ENCODE measurements at regions not wholly inside any gene's neighbourhood (a gene's known extent, or its start where the extent isn't known, plus 50 kb on each side); places are given as distances from the start of the nearest gene placed in this dataset.

DNA sequence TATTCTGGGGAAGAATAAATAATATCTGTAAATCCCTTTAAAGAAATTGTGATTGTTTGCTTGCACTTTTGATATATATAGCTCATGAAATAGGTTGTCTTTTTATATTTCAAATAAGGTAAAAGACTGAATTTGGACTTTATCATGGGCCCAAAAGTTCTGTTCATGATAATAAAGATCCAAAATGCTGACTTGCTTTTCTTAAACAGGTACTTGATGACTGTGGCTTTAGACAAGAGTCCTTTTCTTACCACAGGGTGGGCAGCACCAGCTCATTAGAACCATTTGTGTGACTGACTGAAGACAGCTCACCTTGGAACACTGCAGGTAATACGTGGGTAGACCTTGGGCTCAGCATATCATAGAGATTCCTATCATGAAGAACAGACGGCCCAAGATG, 432.6 kb downstream of the ETNK1 start:
- Histone ChIP-seq H3K4me3 (ENCODE audit: low read length in 2 of 2) (no peak overlapping the region), H3K4me1 (ENCODE audit: control insufficient read depth, insufficient read depth, low read length) (no peaks in the 10 kb centered on the region), H3K9me3 (ENCODE audit: control insufficient read depth in 2 of 2, low read length in 2 of 2) (no peaks in the 10 kb centered on the region), H3K27me3 (ENCODE audit: control insufficient read depth in 1 of 2, insufficient read depth in 2 of 2, low read length in 2 of 2) (no peaks in the 10 kb centered on the region), H3K9ac (ENCODE audit: low read length in 2 of 2) (no peak overlapping the region), H3K36me3 (ENCODE audit: control insufficient read depth in 2 of 2, insufficient read depth in 2 of 2, low read length in 2 of 2) (no peaks in the 10 kb centered on the region), H3K27ac (ENCODE audit: low read length) (no peak overlapping the region)

DNA sequence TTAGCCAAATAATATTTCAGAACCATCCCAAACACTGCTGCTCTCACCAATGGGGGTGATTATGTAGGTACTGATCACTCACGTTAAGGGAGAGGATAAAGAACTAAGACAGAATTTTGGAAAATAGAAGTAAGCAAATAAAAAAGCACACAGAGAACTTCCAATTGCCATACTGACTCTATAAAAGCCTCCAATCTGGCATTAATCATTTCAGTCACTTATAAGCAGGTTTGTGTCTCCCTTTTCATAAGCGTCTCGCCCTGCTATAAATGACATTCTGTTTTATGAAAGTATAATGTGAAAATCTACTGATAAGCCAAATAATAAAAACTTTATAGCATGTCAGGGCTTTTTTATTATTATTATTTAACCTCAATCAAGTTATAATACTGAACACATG, 435.2 kb downstream of the ETNK1 start:
- no peak overlapping the region for H3K9ac ChIP-seq (ENCODE audit: low read length in 2 of 2)
- H3K4me1 ChIP-seq (ENCODE audit: control insufficient read depth, insufficient read depth, low read length): no peaks in the 10 kb centered on the region
- no peaks in the 10 kb centered on the region for H3K36me3 ChIP-seq (ENCODE audit: control insufficient read depth in 2 of 2, insufficient read depth in 2 of 2, low read length in 2 of 2)
- no peaks in the 10 kb centered on the region for H3K27me3 ChIP-seq (ENCODE audit: control insufficient read depth in 1 of 2, insufficient read depth in 2 of 2, low read length in 2 of 2)
- no peak overlapping the region for H3K27ac ChIP-seq (ENCODE audit: low read length)
- no peaks in the 10 kb centered on the region for H3K9me3 ChIP-seq (ENCODE audit: control insufficient read depth in 2 of 2, low read length in 2 of 2)
- H3K4me3 ChIP-seq (ENCODE audit: low read length in 2 of 2): no peak overlapping the region

DNA sequence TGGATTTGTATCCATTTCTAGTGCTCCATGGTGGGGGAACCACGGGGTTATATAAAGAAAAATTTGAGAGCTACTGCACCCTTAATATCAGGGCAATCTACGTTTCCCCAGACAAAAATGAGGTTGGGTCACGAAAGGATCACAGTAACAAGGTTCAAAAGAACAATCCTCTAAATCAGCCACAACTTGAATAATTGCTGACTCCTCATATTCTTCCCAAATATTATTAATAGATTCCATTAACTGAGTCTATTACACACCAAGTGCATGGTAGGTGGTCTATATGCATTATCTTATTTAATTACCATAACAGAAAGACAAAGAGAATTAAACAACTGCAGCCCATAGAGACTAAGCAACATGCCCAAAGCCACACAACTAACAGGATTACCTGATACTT, 438.2 kb downstream of the ETNK1 start:
- H3K27ac ChIP-seq (ENCODE audit: low read length): no peak overlapping the region
- no peak overlapping the region for H3K9ac ChIP-seq (ENCODE audit: low read length in 2 of 2)
- no peaks in the 10 kb centered on the region for H3K9me3 ChIP-seq (ENCODE audit: control insufficient read depth in 2 of 2, low read length in 2 of 2)
- no peaks in the 10 kb centered on the region for H3K27me3 ChIP-seq (ENCODE audit: control insufficient read depth in 1 of 2, insufficient read depth in 2 of 2, low read length in 2 of 2)
- H3K4me1 ChIP-seq (ENCODE audit: control insufficient read depth, insufficient read depth, low read length): no peaks in the 10 kb centered on the region
- no peak overlapping the region for H3K4me3 ChIP-seq (ENCODE audit: low read length in 2 of 2)
- H3K36me3 ChIP-seq (ENCODE audit: control insufficient read depth in 2 of 2, insufficient read depth in 2 of 2, low read length in 2 of 2): no peaks in the 10 kb centered on the region

DNA sequence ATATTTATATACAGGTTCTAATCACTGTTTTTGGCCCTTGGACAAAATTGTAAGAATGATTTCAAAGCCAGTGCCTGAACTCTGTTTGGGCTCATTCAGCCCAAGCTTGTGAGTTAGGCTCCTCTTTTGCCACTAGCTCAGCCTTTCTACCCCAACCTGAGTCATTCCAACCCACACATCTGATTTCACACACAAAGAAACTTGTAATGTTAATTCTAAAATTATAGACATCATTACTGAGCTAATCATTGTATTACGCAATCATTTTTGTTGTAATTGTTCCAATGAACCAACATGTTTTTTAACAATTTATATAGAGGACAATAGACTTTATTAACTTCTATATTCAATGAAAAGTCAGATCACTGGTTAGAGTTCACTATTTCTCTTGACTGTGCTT, 441.1 kb downstream of the ETNK1 start:
- Histone ChIP-seq H3K27me3 (ENCODE audit: control insufficient read depth in 1 of 2, insufficient read depth in 2 of 2, low read length in 2 of 2) (no peaks in the 10 kb centered on the region), H3K27ac (ENCODE audit: low read length) (no peak overlapping the region), H3K9ac (ENCODE audit: low read length in 2 of 2) (no peak overlapping the region)

DNA sequence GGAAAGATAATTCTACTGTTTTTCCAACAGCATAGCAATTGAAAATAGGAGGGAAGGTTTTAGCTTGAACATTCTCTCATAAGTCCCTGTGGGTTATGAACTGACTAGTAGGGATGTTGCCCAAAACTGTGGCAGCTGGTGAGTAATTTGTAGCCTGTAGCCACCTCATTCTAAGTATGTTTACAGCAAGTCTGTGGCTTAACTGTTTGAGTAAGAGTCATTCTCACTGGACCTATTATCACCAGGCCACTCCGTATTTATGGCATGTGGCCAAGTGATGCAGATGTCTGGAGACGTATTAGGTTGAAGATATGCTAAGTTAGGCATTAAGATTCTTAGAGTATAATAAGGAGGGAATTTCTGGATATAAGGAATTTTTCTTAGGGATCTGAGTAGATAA, 458.3 kb downstream of the ETNK1 start:
- Histone ChIP-seq H3K4me3 (ENCODE audit: low read length in 2 of 2) (no peak overlapping the region), H3K27ac (ENCODE audit: low read length) (no peak overlapping the region), H3K36me3 (ENCODE audit: control insufficient read depth in 2 of 2, insufficient read depth in 2 of 2, low read length in 2 of 2) (no peaks in the 10 kb centered on the region), H3K27me3 (ENCODE audit: control insufficient read depth in 1 of 2, insufficient read depth in 2 of 2, low read length in 2 of 2) (no peaks in the 10 kb centered on the region), H3K9ac (ENCODE audit: low read length in 2 of 2) (no peak overlapping the region), H3K9me3 (ENCODE audit: control insufficient read depth in 2 of 2, low read length in 2 of 2) (no peaks in the 10 kb centered on the region), H3K4me1 (ENCODE audit: control insufficient read depth, insufficient read depth, low read length) (no peaks in the 10 kb centered on the region)

More for the DNA sequence above, 441.1 kb downstream of the ETNK1 start:
- Histone ChIP-seq H3K36me3 (ENCODE audit: control insufficient read depth in 2 of 2, insufficient read depth in 2 of 2, low read length in 2 of 2) (no peaks in the 10 kb centered on the region), H3K9me3 (ENCODE audit: control insufficient read depth in 2 of 2, low read length in 2 of 2) (no peaks in the 10 kb centered on the region), H3K4me1 (ENCODE audit: control insufficient read depth, insufficient read depth, low read length) (no peaks in the 10 kb centered on the region), H3K4me3 (ENCODE audit: low read length in 2 of 2) (no peak overlapping the region)

DNA sequence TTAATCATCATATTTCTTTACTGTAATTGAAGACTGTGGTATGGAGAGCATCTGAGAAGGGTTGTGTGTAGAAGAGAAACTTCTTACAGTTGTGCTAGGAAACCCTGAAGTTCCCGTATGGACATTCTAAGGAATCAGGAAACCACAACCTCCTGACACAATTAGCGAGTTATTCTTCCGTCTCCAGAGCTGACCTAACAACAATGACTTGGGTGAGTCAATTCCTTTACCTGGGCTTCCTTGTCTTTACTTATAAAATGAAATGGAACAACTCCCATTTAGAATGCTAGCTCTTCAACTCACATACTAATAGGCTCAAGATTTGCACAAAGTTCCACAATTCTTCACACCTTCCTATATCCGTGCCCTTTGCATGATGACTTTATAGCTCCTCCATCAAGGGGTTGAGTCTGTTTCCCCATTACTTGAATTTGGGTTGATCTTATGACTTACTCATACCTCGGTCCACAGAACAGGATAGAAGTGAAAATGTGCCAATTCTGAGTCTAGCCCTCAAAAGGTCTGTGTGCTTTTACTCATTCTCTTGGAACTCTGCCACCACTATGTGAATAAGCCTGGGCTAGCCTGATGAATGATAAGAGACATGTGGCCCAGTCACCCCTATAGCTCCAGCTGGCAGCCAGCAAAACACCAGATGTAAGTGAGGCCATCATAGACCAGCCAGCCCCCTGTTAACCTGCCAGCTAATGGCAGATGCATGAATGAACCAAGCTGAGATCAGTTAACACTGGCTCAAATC, 459.4 kb downstream of the ETNK1 start:
- no peaks in the 10 kb centered on the region for H3K36me3 ChIP-seq (ENCODE audit: control insufficient read depth in 2 of 2, insufficient read depth in 2 of 2, low read length in 2 of 2)
- no peaks in the 10 kb centered on the region for H3K9me3 ChIP-seq (ENCODE audit: control insufficient read depth in 2 of 2, low read length in 2 of 2)
- H3K9ac ChIP-seq (ENCODE audit: low read length in 2 of 2): no peak overlapping the region
- H3K27me3 ChIP-seq (ENCODE audit: control insufficient read depth in 1 of 2, insufficient read depth in 2 of 2, low read length in 2 of 2): no peaks in the 10 kb centered on the region
- H3K4me3 ChIP-seq (ENCODE audit: low read length in 2 of 2): no peak overlapping the region
- no peaks in the 10 kb centered on the region for H3K4me1 ChIP-seq (ENCODE audit: control insufficient read depth, insufficient read depth, low read length)
- H3K27ac ChIP-seq (ENCODE audit: low read length): no peak overlapping the region

DNA sequence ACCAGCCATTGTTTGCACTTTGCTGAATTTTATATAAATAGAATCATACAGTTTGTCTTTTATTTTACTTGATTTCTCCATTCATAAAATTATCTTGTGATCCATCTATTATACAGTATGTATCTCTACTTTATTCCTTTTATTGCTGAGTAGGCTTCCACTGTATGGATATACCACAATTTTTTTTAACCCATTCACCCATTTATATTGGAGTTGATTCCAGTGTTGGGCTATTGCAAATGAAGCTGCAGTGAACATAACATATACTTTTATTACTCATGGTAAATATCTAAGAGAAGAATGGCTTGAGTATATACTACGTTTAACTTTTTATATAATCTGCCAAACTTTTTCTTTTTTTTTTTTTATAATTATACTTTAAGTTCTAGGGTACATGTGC, 463.6 kb downstream of the ETNK1 start:
- no peaks in the 10 kb centered on the region for H3K27me3 ChIP-seq (ENCODE audit: control insufficient read depth in 1 of 2, insufficient read depth in 2 of 2, low read length in 2 of 2)
- H3K4me1 ChIP-seq (ENCODE audit: control insufficient read depth, insufficient read depth, low read length): no peaks in the 10 kb centered on the region
- no peaks in the 10 kb centered on the region for H3K9me3 ChIP-seq (ENCODE audit: control insufficient read depth in 2 of 2, low read length in 2 of 2)
- H3K36me3 ChIP-seq (ENCODE audit: control insufficient read depth in 2 of 2, insufficient read depth in 2 of 2, low read length in 2 of 2): no peaks in the 10 kb centered on the region
- H3K4me3 ChIP-seq (ENCODE audit: low read length in 2 of 2): no peak overlapping the region
- H3K27ac ChIP-seq (ENCODE audit: low read length): no peak overlapping the region
- H3K9ac ChIP-seq (ENCODE audit: low read length in 2 of 2): no peak overlapping the region

DNA sequence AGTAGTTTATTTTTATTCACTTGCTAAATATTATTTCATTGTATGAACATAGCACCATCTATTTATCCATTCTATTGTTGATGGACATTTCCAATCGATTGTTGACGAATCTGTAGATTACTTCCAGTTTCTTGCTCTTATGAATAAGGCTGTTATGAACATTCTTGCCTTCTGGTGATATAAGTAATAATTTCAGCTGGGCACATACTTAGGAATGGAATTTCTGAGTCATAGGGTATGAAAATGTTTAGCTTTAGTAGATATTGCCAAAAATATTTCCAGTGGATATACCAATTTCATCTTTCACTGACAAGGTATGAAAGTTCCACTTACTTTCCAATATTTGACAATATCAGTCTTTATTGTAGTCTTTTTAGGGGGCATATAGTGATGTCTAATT, 468.5 kb downstream of the ETNK1 start:
- H3K9ac ChIP-seq (ENCODE audit: low read length in 2 of 2): no peak overlapping the region
- no peaks in the 10 kb centered on the region for H3K27me3 ChIP-seq (ENCODE audit: control insufficient read depth in 1 of 2, insufficient read depth in 2 of 2, low read length in 2 of 2)
- no peaks in the 10 kb centered on the region for H3K36me3 ChIP-seq (ENCODE audit: control insufficient read depth in 2 of 2, insufficient read depth in 2 of 2, low read length in 2 of 2)
- no peaks in the 10 kb centered on the region for H3K4me1 ChIP-seq (ENCODE audit: control insufficient read depth, insufficient read depth, low read length)
- H3K27ac ChIP-seq (ENCODE audit: low read length): no peak overlapping the region
- H3K4me3 ChIP-seq (ENCODE audit: low read length in 2 of 2): no peak overlapping the region
- H3K9me3 ChIP-seq (ENCODE audit: control insufficient read depth in 2 of 2, low read length in 2 of 2): no peaks in the 10 kb centered on the region

DNA sequence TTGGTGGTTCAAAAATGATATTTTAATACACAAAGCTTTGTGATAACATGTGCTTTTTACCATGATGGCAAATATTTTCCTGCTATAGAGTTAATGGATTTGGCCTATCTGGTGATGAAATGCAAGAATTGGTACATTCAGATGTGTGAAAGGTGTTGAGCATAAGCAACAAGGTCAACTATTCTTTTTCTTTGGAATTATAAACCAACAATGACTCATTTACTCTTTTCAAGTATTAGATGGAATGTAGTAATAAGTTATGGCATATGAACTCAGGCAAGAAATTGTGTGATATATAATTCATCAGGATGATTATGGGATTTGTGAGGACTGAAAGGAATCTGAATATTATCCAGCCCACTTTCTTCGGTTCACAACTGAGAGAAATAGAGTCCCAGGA, 471.4 kb downstream of the ETNK1 start:
- no peak overlapping the region for H3K9ac ChIP-seq (ENCODE audit: low read length in 2 of 2)
- no peaks in the 10 kb centered on the region for H3K36me3 ChIP-seq (ENCODE audit: control insufficient read depth in 2 of 2, insufficient read depth in 2 of 2, low read length in 2 of 2)
- H3K4me3 ChIP-seq (ENCODE audit: low read length in 2 of 2): no peak overlapping the region
- H3K9me3 ChIP-seq (ENCODE audit: control insufficient read depth in 2 of 2, low read length in 2 of 2): no peaks in the 10 kb centered on the region
- H3K4me1 ChIP-seq (ENCODE audit: control insufficient read depth, insufficient read depth, low read length): no peaks in the 10 kb centered on the region
- no peaks in the 10 kb centered on the region for H3K27me3 ChIP-seq (ENCODE audit: control insufficient read depth in 1 of 2, insufficient read depth in 2 of 2, low read length in 2 of 2)
- H3K27ac ChIP-seq (ENCODE audit: low read length): no peak overlapping the region

DNA sequence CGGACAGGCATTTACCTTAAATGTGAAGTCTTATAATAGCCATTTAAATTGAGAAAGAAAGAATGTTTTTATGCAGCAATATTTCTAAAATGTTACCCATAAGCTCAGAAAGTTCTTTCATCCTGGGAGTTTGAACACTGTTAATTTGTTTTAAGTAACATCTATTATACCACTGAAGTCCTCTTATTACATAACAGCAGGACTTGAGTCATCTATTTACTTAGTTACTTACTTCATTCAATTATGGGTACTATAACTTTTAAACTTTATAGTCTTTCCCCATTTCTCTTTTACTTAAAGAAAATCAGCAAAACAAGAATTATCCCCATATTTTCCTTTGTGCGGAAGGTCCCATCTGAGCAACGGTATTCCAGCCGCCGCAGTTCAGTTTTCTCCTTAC, 473.1 kb downstream of the ETNK1 start:
- no peaks in the 10 kb centered on the region for H3K27me3 ChIP-seq (ENCODE audit: control insufficient read depth in 1 of 2, insufficient read depth in 2 of 2, low read length in 2 of 2)
- H3K27ac ChIP-seq (ENCODE audit: low read length): no peak overlapping the region
- no peaks in the 10 kb centered on the region for H3K36me3 ChIP-seq (ENCODE audit: control insufficient read depth in 2 of 2, insufficient read depth in 2 of 2, low read length in 2 of 2)
- H3K4me3 ChIP-seq (ENCODE audit: low read length in 2 of 2): no peak overlapping the region
- no peaks in the 10 kb centered on the region for H3K4me1 ChIP-seq (ENCODE audit: control insufficient read depth, insufficient read depth, low read length)
- no peaks in the 10 kb centered on the region for H3K9me3 ChIP-seq (ENCODE audit: control insufficient read depth in 2 of 2, low read length in 2 of 2)
- no peak overlapping the region for H3K9ac ChIP-seq (ENCODE audit: low read length in 2 of 2)

DNA sequence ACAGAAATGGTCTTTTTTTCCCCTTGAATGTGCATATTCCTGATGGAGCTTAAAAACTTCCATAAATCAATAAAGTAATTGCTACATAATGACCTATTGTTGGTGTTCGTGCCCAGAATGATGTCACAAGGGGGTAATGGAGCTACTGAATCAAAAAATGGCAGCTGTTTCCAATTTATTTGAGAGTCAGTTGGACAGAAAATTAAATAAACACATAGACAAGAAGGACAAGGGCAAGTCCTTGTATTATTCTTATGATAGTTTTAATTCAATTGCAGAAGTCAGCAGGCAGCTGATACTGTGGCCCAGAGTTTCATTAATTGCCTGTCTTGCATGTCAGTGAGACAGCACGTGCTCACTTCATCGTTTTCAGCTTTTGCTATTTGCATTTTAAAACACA, 473.5 kb downstream of the ETNK1 start:
- Histone ChIP-seq H3K27me3 (ENCODE audit: control insufficient read depth in 1 of 2, insufficient read depth in 2 of 2, low read length in 2 of 2) (no peaks in the 10 kb centered on the region), H3K4me1 (ENCODE audit: control insufficient read depth, insufficient read depth, low read length) (no peaks in the 10 kb centered on the region), H3K27ac (ENCODE audit: low read length) (no peak overlapping the region), H3K4me3 (ENCODE audit: low read length in 2 of 2) (no peak overlapping the region), H3K9me3 (ENCODE audit: control insufficient read depth in 2 of 2, low read length in 2 of 2) (no peaks in the 10 kb centered on the region), H3K9ac (ENCODE audit: low read length in 2 of 2) (no peak overlapping the region), H3K36me3 (ENCODE audit: control insufficient read depth in 2 of 2, insufficient read depth in 2 of 2, low read length in 2 of 2) (no peaks in the 10 kb centered on the region)

All from stomach smooth muscle (tissue), 2 donors.